ENCODE measurements at regions not wholly inside any gene's neighbourhood (a gene's known extent, or its start where the extent isn't known, plus 50 kb on each side); places are given as distances from the start of the nearest gene placed in this dataset.
"Not testable (repeated sequence)": the region's sequence is repeated elsewhere in the genome, so short reads cannot be mapped to it uniquely, and the experiment has no call there.

DNA sequence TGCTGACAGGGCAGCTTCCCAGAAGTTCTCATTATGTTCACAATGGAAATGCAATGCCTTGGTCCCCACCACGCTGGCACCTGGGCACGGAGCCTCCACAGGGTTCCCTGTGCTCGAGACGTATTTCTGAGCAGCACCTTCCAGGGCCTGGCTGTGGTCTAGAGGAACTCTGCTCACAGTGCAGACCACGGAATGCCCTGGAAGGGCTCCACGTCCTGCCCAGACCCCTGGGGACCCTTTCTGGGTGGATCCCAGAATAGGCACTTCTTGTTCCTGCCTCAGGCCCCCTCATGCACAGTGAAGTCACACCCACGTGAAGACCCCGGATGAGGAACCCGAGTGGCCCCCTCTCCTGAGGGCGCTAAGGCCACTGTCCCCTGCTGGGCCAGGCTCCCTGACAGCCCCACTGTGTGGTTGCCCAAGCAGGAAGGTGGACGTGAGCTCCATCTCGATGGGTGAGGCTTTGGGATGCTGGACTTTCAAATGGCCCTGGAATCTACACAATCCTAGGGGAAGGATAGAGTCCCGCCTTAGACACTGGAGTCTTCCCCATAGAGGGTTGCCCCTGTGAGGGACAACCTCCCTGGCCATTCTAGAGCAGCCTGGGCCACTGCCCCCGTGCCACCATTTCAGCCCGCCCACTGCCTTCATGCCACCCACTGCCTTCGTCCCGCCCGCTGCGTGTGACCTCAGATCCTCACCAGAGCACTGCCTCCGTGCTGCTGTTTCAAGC is 1106.8 kb downstream of the BRD1 start:
- H3K36me3 Mint-ChIP-seq (ENCODE audit: low read depth) = peaks cover 6% of the 10 kb centered on the region
- no peak overlapping the region for H3K27ac Mint-ChIP-seq
- TF ChIP-seq, protein P1, sequence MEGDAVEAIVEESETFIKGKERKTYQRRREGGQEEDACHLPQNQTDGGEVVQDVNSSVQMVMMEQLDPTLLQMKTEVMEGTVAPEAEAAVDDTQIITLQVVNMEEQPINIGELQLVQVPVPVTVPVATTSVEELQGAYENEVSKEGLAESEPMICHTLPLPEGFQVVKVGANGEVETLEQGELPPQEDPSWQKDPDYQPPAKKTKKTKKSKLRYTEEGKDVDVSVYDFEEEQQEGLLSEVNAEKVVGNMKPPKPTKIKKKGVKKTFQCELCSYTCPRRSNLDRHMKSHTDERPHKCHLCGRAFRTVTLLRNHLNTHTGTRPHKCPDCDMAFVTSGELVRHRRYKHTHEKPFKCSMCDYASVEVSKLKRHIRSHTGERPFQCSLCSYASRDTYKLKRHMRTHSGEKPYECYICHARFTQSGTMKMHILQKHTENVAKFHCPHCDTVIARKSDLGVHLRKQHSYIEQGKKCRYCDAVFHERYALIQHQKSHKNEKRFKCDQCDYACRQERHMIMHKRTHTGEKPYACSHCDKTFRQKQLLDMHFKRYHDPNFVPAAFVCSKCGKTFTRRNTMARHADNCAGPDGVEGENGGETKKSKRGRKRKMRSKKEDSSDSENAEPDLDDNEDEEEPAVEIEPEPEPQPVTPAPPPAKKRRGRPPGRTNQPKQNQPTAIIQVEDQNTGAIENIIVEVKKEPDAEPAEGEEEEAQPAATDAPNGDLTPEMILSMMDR (IDR thresholded peaks at IDR 0.05; ENCODE audit: unreplicated experiment in 3 of 3) = no peak
- H3K4me1 Mint-ChIP-seq = no peaks in the 10 kb centered on the region
- H3K4me3 Mint-ChIP-seq = no peak overlapping the region
- H3K9me3 Mint-ChIP-seq = peaks cover 11% of the 10 kb centered on the region
- H3K27me3 Mint-ChIP-seq (ENCODE audit: low read depth) = peaks cover 19% of the 10 kb centered on the region

DNA sequence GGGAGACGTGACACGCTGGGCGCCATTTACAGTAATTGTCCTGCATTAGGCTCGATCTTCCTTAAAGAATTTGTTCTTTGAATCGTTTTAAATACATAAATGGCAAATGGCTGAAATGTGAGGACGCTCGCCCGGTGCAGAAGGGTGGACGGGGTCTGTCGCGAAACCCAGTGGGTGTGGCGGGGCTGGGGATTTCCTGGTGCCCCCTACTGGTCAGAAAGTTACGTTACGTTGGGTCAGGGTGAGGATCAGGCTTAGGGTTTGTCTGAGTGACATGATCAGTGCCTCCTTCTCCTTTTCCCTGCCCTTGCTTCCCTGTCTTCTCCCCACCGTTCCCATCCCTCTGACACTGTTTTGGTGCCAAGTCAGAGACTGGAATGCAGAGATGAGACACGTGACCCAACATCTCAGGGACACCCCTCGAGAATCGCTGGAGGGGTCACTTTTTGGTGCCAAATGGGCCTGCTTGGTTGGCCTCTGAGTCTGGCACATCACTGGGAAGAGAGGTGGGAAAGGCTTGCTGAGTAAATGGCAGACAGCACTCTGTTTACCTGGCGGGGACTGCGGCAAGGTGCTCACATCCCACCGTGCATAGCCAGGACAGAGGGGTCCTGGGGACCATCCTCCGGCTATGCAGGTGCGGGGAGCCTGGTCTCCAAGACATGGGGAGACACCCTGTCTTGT is 1107.6 kb downstream of the BRD1 start:
- H3K4me1 Mint-ChIP-seq = no peaks in the 10 kb centered on the region
- H3K4me3 Mint-ChIP-seq = no peak overlapping the region
- peaks cover 4% of the 10 kb centered on the region for H3K36me3 Mint-ChIP-seq (ENCODE audit: low read depth)
- peaks cover 20% of the 10 kb centered on the region for H3K27me3 Mint-ChIP-seq (ENCODE audit: low read depth)
- H3K9me3 Mint-ChIP-seq = peaks cover 8% of the 10 kb centered on the region
- TF ChIP-seq, protein P1 (IDR thresholded peaks at IDR 0.05; ENCODE audit: unreplicated experiment in 3 of 3) = no peak
- no peak overlapping the region for H3K27ac Mint-ChIP-seq

DNA sequence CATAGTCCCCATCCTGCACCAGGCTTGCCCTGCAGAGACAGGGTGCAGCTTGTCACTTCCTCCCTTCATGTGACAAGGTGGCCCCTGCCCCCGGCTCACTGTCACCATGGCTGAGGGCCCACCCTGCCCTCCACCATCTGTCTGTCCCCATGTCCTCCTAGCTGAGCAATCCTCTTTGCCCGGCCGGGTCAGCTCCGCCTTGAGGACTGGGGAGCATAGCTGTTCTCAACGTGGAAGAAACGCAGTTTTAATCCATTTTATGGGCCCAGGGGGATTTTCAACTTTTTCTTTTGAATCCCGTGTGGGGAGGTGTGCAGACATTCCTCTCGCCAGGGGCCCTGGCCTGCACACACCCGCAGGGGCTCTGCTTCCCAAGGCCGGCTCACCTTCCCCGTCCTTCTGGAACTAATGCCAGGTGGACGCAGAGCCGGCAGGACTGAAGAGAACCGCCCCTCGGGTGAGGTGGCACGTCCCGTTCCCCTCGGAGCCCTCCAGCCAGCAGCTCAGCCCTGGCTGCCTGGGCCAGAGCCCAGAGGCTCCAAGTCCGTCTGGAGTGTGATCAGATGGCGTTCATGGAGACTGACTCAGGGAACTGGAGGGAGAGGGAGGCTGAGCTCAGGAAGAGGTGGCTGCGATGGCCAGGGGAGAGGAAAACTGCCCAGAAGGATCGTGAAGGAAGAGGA is 1108.7 kb downstream of the BRD1 start:
- H3K4me1 Mint-ChIP-seq = no peaks in the 10 kb centered on the region
- peaks cover 4% of the 10 kb centered on the region for H3K36me3 Mint-ChIP-seq (ENCODE audit: low read depth)
- TF ChIP-seq, protein P1 (IDR thresholded peaks at IDR 0.05; ENCODE audit: unreplicated experiment in 3 of 3) = no peak
- H3K9me3 Mint-ChIP-seq = peaks cover 11% of the 10 kb centered on the region
- H3K4me3 Mint-ChIP-seq = no peak overlapping the region
- H3K27ac Mint-ChIP-seq = no peak overlapping the region
- peaks cover 19% of the 10 kb centered on the region for H3K27me3 Mint-ChIP-seq (ENCODE audit: low read depth)

DNA sequence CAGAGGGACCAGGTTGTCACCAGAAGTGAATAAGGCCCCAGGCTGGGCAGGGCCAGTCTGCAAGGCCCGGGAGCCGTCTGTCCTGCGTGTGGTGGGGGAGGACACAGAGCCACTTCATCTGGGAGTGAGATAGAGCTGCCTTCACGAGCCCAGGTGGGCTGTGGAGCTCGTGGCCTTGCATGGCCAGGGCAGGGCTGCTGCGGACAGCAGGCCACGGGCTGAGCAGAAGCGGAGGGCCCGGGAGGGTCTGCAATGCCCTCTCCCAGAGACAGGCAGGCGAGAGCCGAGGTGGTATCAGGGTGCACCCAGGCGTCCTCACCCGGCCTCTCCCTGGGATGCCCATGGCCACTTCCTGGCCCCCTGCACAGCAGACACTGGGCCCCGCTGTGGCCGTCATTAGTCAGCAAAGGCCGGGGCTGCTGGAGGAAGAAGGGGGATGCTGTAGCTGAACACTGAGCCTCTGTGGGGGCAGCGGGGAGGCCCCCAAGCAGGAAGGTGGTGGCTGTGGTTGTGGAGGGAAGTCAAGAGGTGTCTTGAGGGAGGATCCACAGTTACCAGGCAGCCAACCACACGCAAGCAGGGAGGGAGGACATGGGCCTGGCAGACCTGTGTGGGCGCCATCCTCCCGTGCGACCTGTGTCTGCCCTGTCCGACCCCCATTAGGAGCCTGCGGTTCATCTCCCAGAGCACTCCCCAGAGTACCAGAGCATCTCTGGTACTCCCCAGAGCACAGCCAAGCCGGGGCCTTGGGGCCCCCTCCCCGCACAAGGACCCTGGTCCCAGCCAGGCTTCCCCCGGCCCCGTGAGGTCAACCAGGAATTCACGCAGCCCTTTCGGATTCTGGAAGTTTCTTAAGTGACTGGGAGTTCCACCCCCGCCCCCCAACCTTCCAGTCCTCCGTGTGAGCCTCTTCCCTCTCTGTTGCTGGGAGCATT is 1109.5 kb downstream of the BRD1 start:
- Mint-ChIP-seq H3K27me3 (ENCODE audit: low read depth) (peaks cover 13% of the 10 kb centered on the region), H3K27ac (no peak overlapping the region), H3K4me3 (no peak overlapping the region), H3K4me1 (peaks cover 4% of the 10 kb centered on the region), H3K9me3 (peaks cover 11% of the 10 kb centered on the region), H3K36me3 (ENCODE audit: low read depth) (peaks cover 4% of the 10 kb centered on the region)
- TF ChIP-seq, protein P1 (IDR thresholded peaks at IDR 0.05; ENCODE audit: unreplicated experiment in 3 of 3) = no peak

DNA sequence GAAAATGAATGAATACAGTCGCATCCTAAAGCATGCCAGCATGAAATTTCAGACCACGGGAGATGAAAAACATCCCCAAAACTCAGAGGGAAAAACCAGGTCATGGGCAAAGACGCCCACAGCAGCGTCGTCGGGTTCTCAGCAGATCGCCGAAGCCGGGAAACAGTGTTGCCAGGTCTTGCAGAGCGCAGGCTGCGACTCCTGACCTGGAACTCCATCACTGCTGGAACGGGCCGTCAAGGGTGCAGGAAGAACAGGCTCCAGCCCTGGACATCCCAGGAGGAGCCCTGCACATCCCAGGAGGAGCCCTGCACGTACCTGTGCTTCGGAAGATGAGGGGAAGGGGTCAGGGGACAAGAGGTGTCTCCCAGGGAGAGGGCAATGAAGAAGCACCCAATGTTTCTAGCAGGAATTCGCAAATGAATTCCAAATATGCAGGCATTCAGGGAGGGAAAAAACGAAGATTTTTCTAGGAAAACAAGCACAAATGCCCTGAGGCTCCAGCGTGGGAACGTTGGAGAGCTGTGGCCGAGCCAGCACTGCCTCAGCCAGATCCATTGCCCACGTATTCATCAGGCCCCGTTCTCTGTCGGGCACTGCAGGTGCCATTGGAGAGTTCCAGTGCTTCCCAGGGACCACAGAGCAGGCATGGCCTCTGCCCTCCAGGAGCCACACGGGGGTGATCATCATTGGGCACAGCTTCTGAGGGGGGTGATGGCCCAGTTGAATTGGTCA is 1110.4 kb downstream of the BRD1 start:
- Mint-ChIP-seq H3K27me3 (ENCODE audit: low read depth) (peaks cover 13% of the 10 kb centered on the region), H3K4me1 (peaks cover 9% of the 10 kb centered on the region), H3K27ac (no peak overlapping the region), H3K36me3 (ENCODE audit: low read depth) (peaks cover 4% of the 10 kb centered on the region), H3K9me3 (peaks cover 11% of the 10 kb centered on the region), H3K4me3 (no peak overlapping the region)
- TF ChIP-seq, protein P1 (IDR thresholded peaks at IDR 0.05; ENCODE audit: unreplicated experiment in 3 of 3) = no peak

DNA sequence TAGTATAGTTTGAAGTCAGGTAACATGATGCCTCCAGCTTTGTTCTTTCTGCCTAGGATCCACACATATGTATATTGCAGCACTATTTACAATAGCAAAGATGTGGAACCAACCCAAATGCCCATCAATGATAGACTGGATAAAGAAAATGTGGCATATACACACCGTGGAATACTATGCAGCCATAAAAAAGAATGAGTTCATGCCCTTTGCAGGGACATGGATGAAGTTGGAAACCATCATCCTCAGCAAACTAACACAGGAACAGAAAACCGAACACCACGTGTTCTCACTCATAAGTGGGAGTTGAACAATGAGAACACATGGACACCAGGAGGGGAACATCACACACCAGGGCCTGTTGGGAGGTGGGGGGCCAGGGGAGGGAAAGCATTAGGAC is 1111.5 kb downstream of the BRD1 start:
- H3K4me3 Mint-ChIP-seq, H3K9me3 Mint-ChIP-seq: not testable (repeated sequence)
- peaks cover 13% of the 10 kb centered on the region for H3K27me3 Mint-ChIP-seq (ENCODE audit: low read depth)

More for the DNA sequence above, 1111.5 kb downstream of the BRD1 start:
- not testable (repeated sequence) for H3K27ac Mint-ChIP-seq; H3K4me1 Mint-ChIP-seq; H3K36me3 Mint-ChIP-seq (ENCODE audit: low read depth)

Data from nephron (organoid).